ENCODE measurements at regions not wholly inside any gene's neighbourhood (a gene's known extent, or its start where the extent isn't known, plus 50 kb on each side); places are given as distances from the start of the nearest gene placed in this dataset.

- Histone ChIP-seq H3K36me3 (no peaks in the 10 kb centered on the region), H3K9me3 (no peaks in the 10 kb centered on the region), H3K27ac (no peak overlapping the region), H3K4me1 (no peaks in the 10 kb centered on the region), H3K4me3 (no peak overlapping the region), H3K27me3 (no peaks in the 10 kb centered on the region)
- in situ Hi-C loops (cut with MboI; ENCODE audit: low sequenced_read_pairs in 4 of 4) (no loop called here), intact Hi-C loops (cut with DNase I; ENCODE audit: low total_unique reads) (no loop called here)
- no peak for TF ChIP-seq POLR2A (IDR thresholded peaks at IDR 0.05)
- TF ChIP-seq CTCF (IDR thresholded peaks at IDR 0.05 in 4 of 5, conservative IDR thresholded peaks at IDR 0.05 in 1 of 5): no peak
- ATAC-seq: peak in 1 of 2 donors; percentile 41
- DNase-seq: peak in 1 of 2 donors; percentile 18
These were observed 53.7 kb upstream of the FABP6 start for GRCh38 chr5:160175438-160176218.

- H3K9me3 ChIP-seq: no peaks in the 10 kb centered on the region
- no peaks in the 10 kb centered on the region for H3K4me1 ChIP-seq
- TF ChIP-seq POLR2A (IDR thresholded peaks at IDR 0.05) (no peak), CTCF (IDR thresholded peaks at IDR 0.05 in 4 of 5, conservative IDR thresholded peaks at IDR 0.05 in 1 of 5) (no peak)
- H3K27me3 ChIP-seq: no peaks in the 10 kb centered on the region
- intact Hi-C loops (cut with DNase I; ENCODE audit: low total_unique reads) (no loop called here), in situ Hi-C loops (cut with MboI; ENCODE audit: low sequenced_read_pairs in 4 of 4) (no loop called here)
- no peak overlapping the region for H3K27ac ChIP-seq
- ATAC-seq (no peak), DNase-seq (no peak)
- H3K4me3 ChIP-seq: no peak overlapping the region
- H3K36me3 ChIP-seq: no peaks in the 10 kb centered on the region
These were observed 54.4 kb upstream of the FABP6 start for GRCh38 chr5:160174780-160175437.

GRCh38 chr5:160174290-160174689 is 55.0 kb upstream of the FABP6 start:
- ATAC-seq (no peak), DNase-seq (no peak)
- Histone ChIP-seq H3K4me3 (no peak overlapping the region), H3K27me3 (no peaks in the 10 kb centered on the region), H3K9me3 (no peaks in the 10 kb centered on the region), H3K27ac (no peak overlapping the region), H3K36me3 (no peaks in the 10 kb centered on the region), H3K4me1 (no peaks in the 10 kb centered on the region)
- no peak for TF ChIP-seq CTCF (IDR thresholded peaks at IDR 0.05 in 4 of 5, conservative IDR thresholded peaks at IDR 0.05 in 1 of 5)
- no peak for TF ChIP-seq POLR2A (IDR thresholded peaks at IDR 0.05)
- in situ Hi-C loops (cut with MboI; ENCODE audit: low sequenced_read_pairs in 4 of 4) (no loop called here), intact Hi-C loops (cut with DNase I; ENCODE audit: low total_unique reads) (no loop called here)

- DNase-seq (no peak), ATAC-seq (no peak)
- H3K4me3 ChIP-seq: no peak overlapping the region
- no peaks in the 10 kb centered on the region for H3K9me3 ChIP-seq
- H3K4me1 ChIP-seq: no peaks in the 10 kb centered on the region
- in situ Hi-C loops (cut with MboI; ENCODE audit: low sequenced_read_pairs in 4 of 4) (no loop called here), intact Hi-C loops (cut with DNase I; ENCODE audit: low total_unique reads) (no loop called here)
- H3K27ac ChIP-seq: no peak overlapping the region
- H3K36me3 ChIP-seq: no peaks in the 10 kb centered on the region
- no peaks in the 10 kb centered on the region for H3K27me3 ChIP-seq
- no peak for TF ChIP-seq POLR2A (IDR thresholded peaks at IDR 0.05)
- no peak for TF ChIP-seq CTCF (IDR thresholded peaks at IDR 0.05 in 4 of 5, conservative IDR thresholded peaks at IDR 0.05 in 1 of 5)
These were observed 52.4 kb upstream of the PWWP2A start for GRCh38 chr5:160171666-160172065.

Data from gastrocnemius medialis (tissue), 4 donors.